ENCODE measurements at regions not wholly inside any gene's neighbourhood (a gene's known extent, or its start where the extent isn't known, plus 50 kb on each side); places are given as distances from the start of the nearest gene placed in this dataset.

GRCh38 chr2:18182861-18183260, 304.4 kb downstream of the KCNS3 start:
- no peak for TF ChIP-seq CTCF (IDR thresholded peaks at IDR 0.05)
- TF ChIP-seq POLR2A (IDR thresholded peaks at IDR 0.05) = no peak
